ENCODE measurements at regions not wholly inside any gene's neighbourhood (a gene's known extent, or its start where the extent isn't known, plus 50 kb on each side); places are given as distances from the start of the nearest gene placed in this dataset.

DNA sequence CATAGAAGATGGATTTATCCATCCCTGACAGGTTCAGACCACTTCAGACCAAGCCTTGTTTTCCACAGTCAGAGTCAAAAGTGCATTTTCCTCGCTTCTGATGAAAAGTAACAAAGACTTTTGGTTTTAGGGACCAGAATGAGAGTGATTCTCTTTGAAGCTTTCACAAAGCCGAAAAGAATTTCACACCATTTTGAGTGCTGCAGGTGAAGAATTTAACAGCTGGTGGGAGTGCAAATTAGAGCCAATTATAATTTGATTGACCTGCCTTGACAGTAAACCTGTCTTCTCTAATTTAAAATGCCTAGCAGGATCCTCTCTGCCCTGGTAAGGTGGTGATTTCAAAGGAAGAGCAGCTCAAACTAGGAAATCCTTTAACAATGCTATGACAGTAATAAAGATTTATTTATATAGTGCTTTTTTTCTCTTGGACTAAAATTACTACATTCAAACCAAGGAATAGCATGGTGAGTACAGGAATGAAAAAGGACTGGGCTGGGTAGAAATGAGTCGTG is 241.6 kb downstream of the HRH4 start:
- DNase-seq (no peak), ATAC-seq (ENCODE audit: insufficient read depth, low FRiP score) (no peak)
- WGBS, 2 donors = 65 to 82% methylated on average over 3 of the region's 3 CpGs
- peaks cover 0 to 18% (median 0%) of the 10 kb centered on the region in 5 donors for H3K4me1 ChIP-seq (ENCODE audit: control insufficient read depth in 5 of 5, insufficient read depth in 5 of 5, low read length in 5 of 5)
- no peak overlapping the region for H3K27ac ChIP-seq (ENCODE audit: low read depth in 1 of 2, low read length in 1 of 2)
- no peak overlapping the region for H3K4me3 ChIP-seq
- H3K9me3 ChIP-seq (ENCODE audit: control insufficient read depth in 4 of 4, insufficient read depth in 3 of 4, low read length in 3 of 4) = peaks cover 0 to 9% (median 1%) of the 10 kb centered on the region in 4 donors
- no peaks in the 10 kb centered on the region for H3K27me3 ChIP-seq (ENCODE audit: control insufficient read depth in 3 of 3, insufficient read depth in 3 of 3, low read length in 2 of 3)
- no peak overlapping the region for H3K9ac ChIP-seq (ENCODE audit: insufficient read depth in 1 of 2, low read length in 2 of 2)
- TF ChIP-seq, protein P1, sequence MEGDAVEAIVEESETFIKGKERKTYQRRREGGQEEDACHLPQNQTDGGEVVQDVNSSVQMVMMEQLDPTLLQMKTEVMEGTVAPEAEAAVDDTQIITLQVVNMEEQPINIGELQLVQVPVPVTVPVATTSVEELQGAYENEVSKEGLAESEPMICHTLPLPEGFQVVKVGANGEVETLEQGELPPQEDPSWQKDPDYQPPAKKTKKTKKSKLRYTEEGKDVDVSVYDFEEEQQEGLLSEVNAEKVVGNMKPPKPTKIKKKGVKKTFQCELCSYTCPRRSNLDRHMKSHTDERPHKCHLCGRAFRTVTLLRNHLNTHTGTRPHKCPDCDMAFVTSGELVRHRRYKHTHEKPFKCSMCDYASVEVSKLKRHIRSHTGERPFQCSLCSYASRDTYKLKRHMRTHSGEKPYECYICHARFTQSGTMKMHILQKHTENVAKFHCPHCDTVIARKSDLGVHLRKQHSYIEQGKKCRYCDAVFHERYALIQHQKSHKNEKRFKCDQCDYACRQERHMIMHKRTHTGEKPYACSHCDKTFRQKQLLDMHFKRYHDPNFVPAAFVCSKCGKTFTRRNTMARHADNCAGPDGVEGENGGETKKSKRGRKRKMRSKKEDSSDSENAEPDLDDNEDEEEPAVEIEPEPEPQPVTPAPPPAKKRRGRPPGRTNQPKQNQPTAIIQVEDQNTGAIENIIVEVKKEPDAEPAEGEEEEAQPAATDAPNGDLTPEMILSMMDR (IDR thresholded peaks at IDR 0.05; ENCODE audit: control extremely low read depth, extremely low read depth) = no peak
- H3K36me3 ChIP-seq (ENCODE audit: control insufficient read depth in 4 of 4, insufficient read depth in 4 of 4, low read length in 4 of 4) = no peaks in the 10 kb centered on the region

DNA sequence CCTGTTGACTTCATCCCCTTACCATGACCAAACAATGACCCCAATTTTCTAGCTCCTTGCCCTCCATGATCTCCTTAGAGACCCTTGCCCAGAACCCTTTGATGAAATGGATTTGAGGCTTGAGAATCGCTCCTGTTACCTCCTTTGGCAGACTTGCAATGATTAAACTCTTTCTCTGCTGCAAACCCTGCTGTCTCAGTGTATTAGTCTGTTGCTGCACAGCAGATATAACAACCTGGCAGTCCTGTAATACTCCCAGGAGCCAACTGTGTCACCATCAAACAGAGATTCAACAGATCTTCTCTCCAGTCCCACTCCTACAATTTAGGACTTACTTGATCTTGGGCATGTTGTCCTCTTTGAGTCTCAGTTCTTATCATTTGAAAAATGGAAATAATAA is 242.9 kb downstream of the HRH4 start:
- no peaks in the 10 kb centered on the region for H3K27me3 ChIP-seq (ENCODE audit: control insufficient read depth in 3 of 3, insufficient read depth in 3 of 3, low read length in 2 of 3)
- H3K4me1 ChIP-seq (ENCODE audit: control insufficient read depth in 5 of 5, insufficient read depth in 5 of 5, low read length in 5 of 5) = peaks cover 0 to 18% (median 0%) of the 10 kb centered on the region in 5 donors
- no peak for ATAC-seq (ENCODE audit: insufficient read depth, low FRiP score)
- TF ChIP-seq, protein P1 (IDR thresholded peaks at IDR 0.05; ENCODE audit: control extremely low read depth, extremely low read depth) = no peak
- no peak for DNase-seq
- peaks cover 0 to 9% (median 1%) of the 10 kb centered on the region in 4 donors for H3K9me3 ChIP-seq (ENCODE audit: control insufficient read depth in 4 of 4, insufficient read depth in 3 of 4, low read length in 3 of 4)
- H3K36me3 ChIP-seq (ENCODE audit: control insufficient read depth in 4 of 4, insufficient read depth in 4 of 4, low read length in 4 of 4) = no peaks in the 10 kb centered on the region
- no peak overlapping the region for H3K9ac ChIP-seq (ENCODE audit: insufficient read depth in 1 of 2, low read length in 2 of 2)
- H3K27ac ChIP-seq (ENCODE audit: low read depth in 1 of 2, low read length in 1 of 2) = no peak overlapping the region
- no peak overlapping the region for H3K4me3 ChIP-seq
- WGBS, 2 donors = 89 to 91% methylated on average over 1 of the region's 1 CpG

DNA sequence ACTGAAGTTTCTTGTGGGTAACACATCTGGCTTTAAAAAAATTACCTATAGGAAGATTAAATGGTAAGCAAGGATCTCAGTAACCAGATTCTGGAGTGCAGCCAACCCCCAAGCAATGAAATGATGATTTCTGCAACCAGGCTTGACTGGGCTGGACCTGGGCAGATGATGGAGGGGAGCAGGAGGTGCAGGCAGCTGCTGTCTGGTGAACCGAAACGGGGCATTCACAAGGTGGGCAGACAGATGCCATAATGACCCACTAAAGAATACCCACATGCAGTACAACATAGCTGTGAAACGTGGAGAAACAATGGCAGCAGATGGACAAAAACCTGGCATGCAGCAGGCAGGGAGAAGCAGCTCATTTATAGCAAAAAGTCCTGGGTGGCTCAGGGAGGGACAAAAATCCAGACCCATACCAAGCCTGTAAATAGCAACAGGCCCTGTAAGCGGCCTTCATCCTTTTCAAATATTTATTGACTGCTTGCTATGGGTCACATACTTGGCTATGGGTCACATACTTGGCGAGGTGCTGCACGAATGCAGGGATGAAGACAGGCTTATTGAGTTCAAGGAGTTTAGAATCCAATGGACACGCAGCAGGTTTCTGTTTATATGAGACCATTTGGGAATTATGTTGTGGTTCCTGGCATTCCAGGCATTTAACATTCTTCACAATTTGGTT is 244.7 kb downstream of the HRH4 start:
- WGBS, 2 donors = 48 to 77% methylated on average over 7 of the region's 7 CpGs
- peaks cover 0 to 18% (median 0%) of the 10 kb centered on the region in 5 donors for H3K4me1 ChIP-seq (ENCODE audit: control insufficient read depth in 5 of 5, insufficient read depth in 5 of 5, low read length in 5 of 5)
- no peak overlapping the region for H3K4me3 ChIP-seq
- TF ChIP-seq, protein P1 (IDR thresholded peaks at IDR 0.05; ENCODE audit: control extremely low read depth, extremely low read depth) = no peak
- H3K27me3 ChIP-seq (ENCODE audit: control insufficient read depth in 3 of 3, insufficient read depth in 3 of 3, low read length in 2 of 3) = no peaks in the 10 kb centered on the region
- no peak overlapping the region for H3K9ac ChIP-seq (ENCODE audit: insufficient read depth in 1 of 2, low read length in 2 of 2)
- H3K36me3 ChIP-seq (ENCODE audit: control insufficient read depth in 4 of 4, insufficient read depth in 4 of 4, low read length in 4 of 4) = no peaks in the 10 kb centered on the region
- DNase-seq (peak; percentile 57 to 66 (median 63)), ATAC-seq (ENCODE audit: insufficient read depth, low FRiP score) (no peak)
- H3K9me3 ChIP-seq (ENCODE audit: control insufficient read depth in 4 of 4, insufficient read depth in 3 of 4, low read length in 3 of 4) = peaks cover 0 to 6% (median 1%) of the 10 kb centered on the region in 4 donors
- H3K27ac ChIP-seq (ENCODE audit: low read depth in 1 of 2, low read length in 1 of 2) = no peak overlapping the region
